ENCODE measurements at regions not wholly inside any gene's neighbourhood (a gene's known extent, or its start where the extent isn't known, plus 50 kb on each side); places are given as distances from the start of the nearest gene placed in this dataset.

DNA sequence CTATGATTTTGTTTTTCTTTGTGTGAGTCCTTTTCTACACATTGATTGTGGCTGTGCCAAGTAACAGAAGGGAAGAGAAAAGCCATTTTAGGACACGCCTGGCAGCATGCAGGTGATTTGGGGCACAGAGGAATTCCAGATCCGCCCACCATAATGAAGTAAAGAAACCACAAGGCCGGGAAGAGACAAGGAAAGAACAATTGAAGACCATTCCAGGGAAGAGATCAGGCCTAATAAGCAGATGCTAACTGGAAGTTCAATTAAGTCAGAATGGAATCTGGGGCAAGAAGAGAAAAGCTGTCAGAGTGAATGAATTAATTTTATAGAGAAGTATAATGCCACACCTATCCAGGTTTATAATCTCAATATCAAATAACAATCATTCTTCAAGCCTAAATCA lies 110.2 kb upstream of the ISL1 start:
- no peak for TF ChIP-seq POLR2A (IDR thresholded peaks at IDR 0.05; ENCODE audit: low read depth, low read length)
- no peak for TF ChIP-seq POLR2AphosphoS5 (IDR thresholded peaks at IDR 0.05; ENCODE audit: low read depth, low read length)
- no peak for TF ChIP-seq TAF1 (IDR thresholded peaks at IDR 0.05; ENCODE audit: borderline replicate concordance, low read depth, low read length)
